ENCODE measurements at regions not wholly inside any gene's neighbourhood (a gene's known extent, or its start where the extent isn't known, plus 50 kb on each side); places are given as distances from the start of the nearest gene placed in this dataset.

- DNase-seq (ENCODE audit: extremely low spot score) = no peak
- CTCF ChIA-PET = no interaction called here
- POLR2A ChIA-PET = no interaction called here
Measured at GRCh38 chr2:76633276-76633921, 888.8 kb downstream of the LRRTM4 start.

GRCh38 chr2:76625101-76625500, 897.1 kb downstream of the LRRTM4 start:
- DNase-seq (ENCODE audit: extremely low spot score) = no peak
- CTCF ChIA-PET = no interaction called here
- POLR2A ChIA-PET = no interaction called here
- TF ChIP-seq PKNOX1 (IDR thresholded peaks at IDR 0.05) (no peak), SP1 (IDR thresholded peaks at IDR 0.05) (no peak), FOXK2 (IDR thresholded peaks at IDR 0.05) (no peak), NFRKB (IDR thresholded peaks at IDR 0.05) (no peak), SUZ12 (IDR thresholded peaks at IDR 0.05) (no peak), ARNT (IDR thresholded peaks at IDR 0.05) (no peak), CTBP1 (IDR thresholded peaks at IDR 0.05; ENCODE audit: borderline replicate concordance) (no peak), BHLHE40 (IDR thresholded peaks at IDR 0.05; ENCODE audit: borderline replicate concordance) (no peak), ELF4 (IDR thresholded peaks at IDR 0.05) (no peak), HDGF (IDR thresholded peaks at IDR 0.05; ENCODE audit: borderline replicate concordance) (no peak), ZNF384 (IDR thresholded peaks at IDR 0.05) (no peak), LEF1 (IDR thresholded peaks at IDR 0.05; ENCODE audit: borderline replicate concordance) (no peak), FOXM1 (IDR thresholded peaks at IDR 0.05; ENCODE audit: borderline replicate concordance) (no peak), L3MBTL2 (conservative IDR thresholded peaks at IDR 0.05) (no peak), TARDBP (IDR thresholded peaks at IDR 0.05) (no peak), FOXA1 (IDR thresholded peaks at IDR 0.05) (no peak)

More at GRCh38 chr2:76633276-76633921, 888.8 kb downstream of the LRRTM4 start:
- TF ChIP-seq TARDBP (IDR thresholded peaks at IDR 0.05) (no peak), FOXK2 (IDR thresholded peaks at IDR 0.05) (no peak), ZNF384 (IDR thresholded peaks at IDR 0.05) (no peak)

- TF ChIP-seq BHLHE40 (IDR thresholded peaks at IDR 0.05; ENCODE audit: borderline replicate concordance) (no peak), SUZ12 (IDR thresholded peaks at IDR 0.05) (no peak), L3MBTL2 (conservative IDR thresholded peaks at IDR 0.05) (no peak), ARNT (IDR thresholded peaks at IDR 0.05) (no peak), PKNOX1 (IDR thresholded peaks at IDR 0.05) (no peak), FOXK2 (IDR thresholded peaks at IDR 0.05) (no peak), LEF1 (IDR thresholded peaks at IDR 0.05; ENCODE audit: borderline replicate concordance) (no peak), ELF4 (IDR thresholded peaks at IDR 0.05) (no peak)
- ChIA-PET CTCF (no interaction called here), POLR2A (no interaction called here)
- DNase-seq (ENCODE audit: extremely low spot score) = no peak
Measured at GRCh38 chr2:76613330-76613729, 902.6 kb upstream of the GCFC2 start.

- no peak for DNase-seq (ENCODE audit: extremely low spot score)
- ChIA-PET CTCF (no interaction called here), POLR2A (no interaction called here)
- TF ChIP-seq ELF4 (IDR thresholded peaks at IDR 0.05) = no peak
- no peak for TF ChIP-seq SUZ12 (IDR thresholded peaks at IDR 0.05)
- no peak for TF ChIP-seq HDGF (IDR thresholded peaks at IDR 0.05; ENCODE audit: borderline replicate concordance)
- no peak for TF ChIP-seq BHLHE40 (IDR thresholded peaks at IDR 0.05; ENCODE audit: borderline replicate concordance)
- no peak for TF ChIP-seq L3MBTL2 (conservative IDR thresholded peaks at IDR 0.05)
- no peak for TF ChIP-seq FOXK2 (IDR thresholded peaks at IDR 0.05)
- no peak for TF ChIP-seq PKNOX1 (IDR thresholded peaks at IDR 0.05)
- no peak for TF ChIP-seq LEF1 (IDR thresholded peaks at IDR 0.05; ENCODE audit: borderline replicate concordance)
- TF ChIP-seq TARDBP (IDR thresholded peaks at IDR 0.05) = no peak
- no peak for TF ChIP-seq ARNT (IDR thresholded peaks at IDR 0.05)
- TF ChIP-seq NFRKB (IDR thresholded peaks at IDR 0.05) = no peak
- no peak for TF ChIP-seq FOXM1 (IDR thresholded peaks at IDR 0.05; ENCODE audit: borderline replicate concordance)
- TF ChIP-seq CTBP1 (IDR thresholded peaks at IDR 0.05; ENCODE audit: borderline replicate concordance) = no peak
- no peak for TF ChIP-seq SP1 (IDR thresholded peaks at IDR 0.05)
- no peak for TF ChIP-seq FOXA1 (IDR thresholded peaks at IDR 0.05)
- no peak for TF ChIP-seq ZNF384 (IDR thresholded peaks at IDR 0.05)
Measured at GRCh38 chr2:76612764-76613163, 902.0 kb upstream of the GCFC2 start.

GRCh38 chr2:76610451-76610850, 899.7 kb upstream of the GCFC2 start:
- DNase-seq (ENCODE audit: extremely low spot score) = no peak
- ChIA-PET POLR2A (no interaction called here), CTCF (no interaction called here)
- no peak for TF ChIP-seq ARNT (IDR thresholded peaks at IDR 0.05)
- TF ChIP-seq SUZ12 (IDR thresholded peaks at IDR 0.05) = no peak
- TF ChIP-seq L3MBTL2 (conservative IDR thresholded peaks at IDR 0.05) = no peak
- no peak for TF ChIP-seq HDGF (IDR thresholded peaks at IDR 0.05; ENCODE audit: borderline replicate concordance)
- no peak for TF ChIP-seq PKNOX1 (IDR thresholded peaks at IDR 0.05)
- TF ChIP-seq BHLHE40 (IDR thresholded peaks at IDR 0.05; ENCODE audit: borderline replicate concordance) = no peak
- TF ChIP-seq ELF4 (IDR thresholded peaks at IDR 0.05) = no peak
- TF ChIP-seq CTBP1 (IDR thresholded peaks at IDR 0.05; ENCODE audit: borderline replicate concordance) = no peak
- TF ChIP-seq NFRKB (IDR thresholded peaks at IDR 0.05) = no peak
- TF ChIP-seq SP1 (IDR thresholded peaks at IDR 0.05) = no peak
- TF ChIP-seq FOXM1 (IDR thresholded peaks at IDR 0.05; ENCODE audit: borderline replicate concordance) = no peak
- TF ChIP-seq LEF1 (IDR thresholded peaks at IDR 0.05; ENCODE audit: borderline replicate concordance) = no peak
- TF ChIP-seq TARDBP (IDR thresholded peaks at IDR 0.05) = no peak
- no peak for TF ChIP-seq ZNF384 (IDR thresholded peaks at IDR 0.05)
- TF ChIP-seq FOXK2 (IDR thresholded peaks at IDR 0.05) = no peak
- TF ChIP-seq FOXA1 (IDR thresholded peaks at IDR 0.05) = no peak
